ENCODE measurements at regions not wholly inside any gene's neighbourhood (a gene's known extent, or its start where the extent isn't known, plus 50 kb on each side); places are given as distances from the start of the nearest gene placed in this dataset.

DNA sequence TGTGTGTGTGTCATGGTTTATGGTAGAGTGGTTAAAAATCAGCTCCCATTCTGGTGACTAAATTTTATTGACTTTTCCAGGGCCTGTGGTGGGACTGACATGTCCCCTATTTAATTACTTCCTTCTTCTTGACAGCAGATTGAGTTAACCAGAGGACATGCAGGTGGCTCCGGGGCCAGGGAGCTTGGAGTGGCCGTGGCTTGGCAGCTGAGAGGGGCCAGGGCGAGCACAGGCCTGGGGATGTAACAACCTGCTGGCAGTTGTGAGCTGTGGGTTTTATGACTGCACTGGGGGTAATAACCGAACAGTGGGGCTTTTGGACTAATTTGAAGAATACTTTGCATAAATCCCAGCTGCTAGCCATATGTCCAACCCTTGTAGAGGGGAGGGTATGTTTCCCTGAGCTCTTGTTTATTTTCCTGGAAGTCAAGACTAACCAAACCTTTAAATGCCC lies 186.0 kb downstream of the MID1IP1 start (continued):
- no peak for TF ChIP-seq CTCF (IDR thresholded peaks at IDR 0.05; ENCODE audit: low read depth, low read length, missing input control)

- no peak overlapping the region for H3K4me3 ChIP-seq (ENCODE audit: low read depth in 1 of 3, low read length in 3 of 3)
- no peak for TF ChIP-seq GABPA (IDR thresholded peaks at IDR 0.05 in 1 of 2, conservative IDR thresholded peaks at IDR 0.05 in 1 of 2)
- TF ChIP-seq HNF4A (conservative IDR thresholded peaks at IDR 0.05), result no peak
- TF ChIP-seq ATF3 (IDR thresholded peaks at IDR 0.05), result no peak
- TF ChIP-seq TAF1 (conservative IDR thresholded peaks at IDR 0.05), result no peak
- TF ChIP-seq NR2F2 (IDR thresholded peaks at IDR 0.05), result no peak
- no peak for TF ChIP-seq HNF4G (IDR thresholded peaks at IDR 0.05)
- no peak for TF ChIP-seq EGR1 (IDR thresholded peaks at IDR 0.05; ENCODE audit: low read depth in 2 of 2)
- TF ChIP-seq, protein P1, sequence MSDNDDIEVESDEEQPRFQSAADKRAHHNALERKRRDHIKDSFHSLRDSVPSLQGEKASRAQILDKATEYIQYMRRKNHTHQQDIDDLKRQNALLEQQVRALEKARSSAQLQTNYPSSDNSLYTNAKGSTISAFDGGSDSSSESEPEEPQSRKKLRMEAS (IDR thresholded peaks at IDR 0.05), result no peak
- TF ChIP-seq YY1 (IDR thresholded peaks at IDR 0.05), result no peak
- TF ChIP-seq RAD21 (IDR thresholded peaks at IDR 0.05), result no peak
- TF ChIP-seq FOXA2 (IDR thresholded peaks at IDR 0.05), result no peak
- TF ChIP-seq, protein P2, sequence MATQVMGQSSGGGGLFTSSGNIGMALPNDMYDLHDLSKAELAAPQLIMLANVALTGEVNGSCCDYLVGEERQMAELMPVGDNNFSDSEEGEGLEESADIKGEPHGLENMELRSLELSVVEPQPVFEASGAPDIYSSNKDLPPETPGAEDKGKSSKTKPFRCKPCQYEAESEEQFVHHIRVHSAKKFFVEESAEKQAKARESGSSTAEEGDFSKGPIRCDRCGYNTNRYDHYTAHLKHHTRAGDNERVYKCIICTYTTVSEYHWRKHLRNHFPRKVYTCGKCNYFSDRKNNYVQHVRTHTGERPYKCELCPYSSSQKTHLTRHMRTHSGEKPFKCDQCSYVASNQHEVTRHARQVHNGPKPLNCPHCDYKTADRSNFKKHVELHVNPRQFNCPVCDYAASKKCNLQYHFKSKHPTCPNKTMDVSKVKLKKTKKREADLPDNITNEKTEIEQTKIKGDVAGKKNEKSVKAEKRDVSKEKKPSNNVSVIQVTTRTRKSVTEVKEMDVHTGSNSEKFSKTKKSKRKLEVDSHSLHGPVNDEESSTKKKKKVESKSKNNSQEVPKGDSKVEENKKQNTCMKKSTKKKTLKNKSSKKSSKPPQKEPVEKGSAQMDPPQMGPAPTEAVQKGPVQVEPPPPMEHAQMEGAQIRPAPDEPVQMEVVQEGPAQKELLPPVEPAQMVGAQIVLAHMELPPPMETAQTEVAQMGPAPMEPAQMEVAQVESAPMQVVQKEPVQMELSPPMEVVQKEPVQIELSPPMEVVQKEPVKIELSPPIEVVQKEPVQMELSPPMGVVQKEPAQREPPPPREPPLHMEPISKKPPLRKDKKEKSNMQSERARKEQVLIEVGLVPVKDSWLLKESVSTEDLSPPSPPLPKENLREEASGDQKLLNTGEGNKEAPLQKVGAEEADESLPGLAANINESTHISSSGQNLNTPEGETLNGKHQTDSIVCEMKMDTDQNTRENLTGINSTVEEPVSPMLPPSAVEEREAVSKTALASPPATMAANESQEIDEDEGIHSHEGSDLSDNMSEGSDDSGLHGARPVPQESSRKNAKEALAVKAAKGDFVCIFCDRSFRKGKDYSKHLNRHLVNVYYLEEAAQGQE (IDR thresholded peaks at IDR 0.05), result no peak
- TF ChIP-seq RXRA (IDR thresholded peaks at IDR 0.05), result no peak
- no peak for TF ChIP-seq JUND (IDR thresholded peaks at IDR 0.05)
- TF ChIP-seq SP1 (IDR thresholded peaks at IDR 0.05), result no peak
- TF ChIP-seq, protein P3, sequence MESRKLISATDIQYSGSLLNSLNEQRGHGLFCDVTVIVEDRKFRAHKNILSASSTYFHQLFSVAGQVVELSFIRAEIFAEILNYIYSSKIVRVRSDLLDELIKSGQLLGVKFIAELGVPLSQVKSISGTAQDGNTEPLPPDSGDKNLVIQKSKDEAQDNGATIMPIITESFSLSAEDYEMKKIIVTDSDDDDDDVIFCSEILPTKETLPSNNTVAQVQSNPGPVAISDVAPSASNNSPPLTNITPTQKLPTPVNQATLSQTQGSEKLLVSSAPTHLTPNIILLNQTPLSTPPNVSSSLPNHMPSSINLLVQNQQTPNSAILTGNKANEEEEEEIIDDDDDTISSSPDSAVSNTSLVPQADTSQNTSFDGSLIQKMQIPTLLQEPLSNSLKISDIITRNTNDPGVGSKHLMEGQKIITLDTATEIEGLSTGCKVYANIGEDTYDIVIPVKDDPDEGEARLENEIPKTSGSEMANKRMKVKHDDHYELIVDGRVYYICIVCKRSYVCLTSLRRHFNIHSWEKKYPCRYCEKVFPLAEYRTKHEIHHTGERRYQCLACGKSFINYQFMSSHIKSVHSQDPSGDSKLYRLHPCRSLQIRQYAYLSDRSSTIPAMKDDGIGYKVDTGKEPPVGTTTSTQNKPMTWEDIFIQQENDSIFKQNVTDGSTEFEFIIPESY (IDR thresholded peaks at IDR 0.05), result no peak
- TF ChIP-seq CTCF (IDR thresholded peaks at IDR 0.05; ENCODE audit: low read depth, low read length, missing input control), result no peak
- H3K36me3 ChIP-seq (ENCODE audit: control insufficient read depth in 4 of 4, insufficient read depth in 3 of 4, low read depth in 1 of 4, low read length in 3 of 4), result no peaks in the 10 kb centered on the region
- peaks cover 0 to 2% (median under 1%) of the 10 kb centered on the region in 4 donors for H3K4me1 ChIP-seq (ENCODE audit: control insufficient read depth in 4 of 4, insufficient read depth in 4 of 4, low read length in 3 of 4)
- H3K9me3 ChIP-seq (ENCODE audit: control insufficient read depth in 4 of 4, low read length in 3 of 4), result no peaks in the 10 kb centered on the region
- no peak overlapping the region for H3K27ac ChIP-seq (ENCODE audit: low read depth in 1 of 2, low read length in 2 of 2)
- no peak overlapping the region for H3K9ac ChIP-seq (ENCODE audit: low read depth in 1 of 2, low read length in 2 of 2)
- DNase-seq (ENCODE audit: low spot score), result no peak
- 89% methylated on average over 2 of the region's 2 CpGs for WGBS
- no peaks in the 10 kb centered on the region for H3K27me3 ChIP-seq (ENCODE audit: control insufficient read depth in 4 of 4, insufficient read depth in 4 of 4, low read length in 3 of 4)
Observed at GRCh38 chrX:38988301-38988700, 187.0 kb downstream of the MID1IP1 start.
